WTC11 (cell line): ENCODE measurements at regions not wholly inside any gene's neighbourhood (a gene's known extent, or its start where the extent isn't known, plus 50 kb on each side); places are given as distances from the start of the nearest gene placed in this dataset.
"Not testable (repeated sequence)": the region's sequence is repeated elsewhere in the genome, so short reads cannot be mapped to it uniquely, and the experiment has no call there.

Experiments used
- ATAC-seq: fragments of 200-7000 bp; cut with Tn5 transposase; 2 replicates; pipeline ENCODE4 v1.10.0; 2021; ENCODE audit warnings: mild to moderate bottlenecking, moderate library complexity
- CTCF ChIA-PET: fragments of 300-600 bp; sonication (Branson Sonifier 250); formaldehyde crosslinking; loops from one replicate; lab custom pipeline; 2021; ENCODE audit warnings: antibody characterized with exemption; lab: Charles Lee
- POLR2A ChIA-PET: fragments of 350-600 bp; sonication (Branson Sonifier 250); formaldehyde crosslinking; loops from one replicate; lab custom pipeline; 2021; ENCODE audit warnings: antibody characterized with exemption; lab: Charles Lee
- DNase-seq: peaks from one replicate; pipeline ENCODE4 v3.0.0; 2021; ENCODE audit warnings: low spot score
- H3K27ac Mint-ChIP-seq: 2 replicates; pipeline ENCODE4 v1.8.0; 2021; ENCODE audit warnings: mixed read lengths
- H3K27me3 Mint-ChIP-seq: 2 replicates; pipeline ENCODE4 v1.8.0; 2021; ENCODE audit warnings: low read depth, mild to moderate bottlenecking, moderate library complexity, mixed read lengths
- H3K36me3 Mint-ChIP-seq: 2 replicates; pipeline ENCODE4 v1.8.0; 2021; ENCODE audit warnings: mixed read lengths
- H3K4me1 Mint-ChIP-seq: 2 replicates; pipeline ENCODE4 v1.8.0; 2022; ENCODE audit warnings: mixed read lengths
- H3K4me3 Mint-ChIP-seq: 2 replicates; pipeline ENCODE4 v1.8.0; 2021; ENCODE audit warnings: mild to moderate bottlenecking, moderate library complexity, mixed read lengths
- H3K9me3 Mint-ChIP-seq: 2 replicates; pipeline ENCODE4 v1.8.0; 2021; ENCODE audit warnings: mixed read lengths
- FOXK1 ChIP-seq: sonication (generic); formaldehyde crosslinking; IDR thresholded peaks from 2 replicates; pipeline ENCODE4 v1.8.0; 2022; ENCODE audit warnings: mild to moderate bottlenecking, moderate library complexity, missing genetic modification reagents
- IRF2 ChIP-seq: sonication (generic); formaldehyde crosslinking; IDR thresholded peaks from 2 replicates; pipeline ENCODE4 v1.8.0; 2022; ENCODE audit warnings: low read depth, missing genetic modification reagents, borderline replicate concordance
- TF ChIP-seq, protein P1 (sequence below): fragments of 250-450 bp; sonication (Bioruptor Pico); IDR thresholded peaks from 2 replicates; pipeline ENCODE4 v1.9.0; 2021; ENCODE audit warnings: mild to moderate bottlenecking
- TF ChIP-seq, protein P2 (sequence below): sonication (generic); formaldehyde crosslinking; IDR thresholded peaks from 2 replicates; pipeline ENCODE4 v1.8.1; 2022; ENCODE audit warnings: mild to moderate bottlenecking, moderate library complexity, missing genetic modification reagents
- TF ChIP-seq, protein P3 (sequence below): sonication (generic); formaldehyde crosslinking; IDR thresholded peaks from 2 replicates; pipeline ENCODE4 v1.8.1; 2022; ENCODE audit warnings: low read depth, mild to moderate bottlenecking, moderate library complexity, missing genetic modification reagents, borderline replicate concordance

GRCh38 chr12:9449181-9449580 is 158.5 kb downstream of the KLRB1 start (continued):
- TF ChIP-seq, protein P1, sequence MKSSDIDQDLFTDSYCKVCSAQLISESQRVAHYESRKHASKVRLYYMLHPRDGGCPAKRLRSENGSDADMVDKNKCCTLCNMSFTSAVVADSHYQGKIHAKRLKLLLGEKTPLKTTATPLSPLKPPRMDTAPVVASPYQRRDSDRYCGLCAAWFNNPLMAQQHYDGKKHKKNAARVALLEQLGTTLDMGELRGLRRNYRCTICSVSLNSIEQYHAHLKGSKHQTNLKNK (CRISPR knock-in tag), result no peak
- TF ChIP-seq IRF2 (CRISPR knock-in tag), result no peak

GRCh38 chr12:9448648-9449047 is 159.1 kb downstream of the KLRB1 start:
- H3K27ac Mint-ChIP-seq, result peak overlapping the region; percentile 98
- POLR2A ChIA-PET, result not testable (repeated sequence)
- DNase-seq, result peak; percentile 25

DNA sequence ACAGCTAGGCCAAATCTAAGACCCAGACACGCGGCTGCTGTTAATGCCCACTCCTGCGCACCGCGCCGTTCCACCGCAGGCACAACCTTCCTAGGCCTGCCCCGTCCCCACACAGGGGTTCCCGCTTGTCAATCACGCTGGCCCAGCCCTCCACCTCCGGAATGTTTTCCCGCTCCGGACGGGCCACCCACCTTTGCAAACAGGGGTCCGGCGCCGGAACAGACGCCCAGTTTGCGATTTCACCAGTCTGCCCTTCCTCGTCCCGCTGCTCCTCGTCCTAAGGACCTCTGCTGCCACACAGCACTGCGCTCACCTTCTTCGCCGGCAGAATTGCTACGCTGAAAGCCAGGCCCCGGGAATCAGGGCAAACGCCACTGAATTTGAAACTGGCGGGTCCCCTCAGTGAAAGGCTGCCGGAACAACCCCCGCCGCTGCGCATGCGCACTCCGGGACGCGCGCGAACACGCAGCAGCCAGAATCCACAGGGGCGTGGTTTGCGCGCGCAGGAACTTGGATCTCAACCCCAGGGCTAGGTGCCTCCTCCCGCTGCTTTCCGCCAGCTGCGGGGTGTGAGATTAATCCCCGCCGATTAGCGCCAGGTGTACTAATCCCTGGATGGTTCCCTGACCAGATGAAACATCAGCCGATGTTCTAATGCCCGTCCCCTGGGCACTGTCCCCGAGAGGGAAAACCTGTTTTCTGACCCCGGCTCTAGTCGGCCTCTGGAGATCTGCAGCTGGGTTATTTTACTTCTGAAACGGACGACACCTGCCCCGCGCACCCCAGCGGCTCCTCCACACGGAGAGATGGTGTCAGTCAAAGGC is 159.7 kb downstream of the KLRB1 start:
- CTCF ChIA-PET, result interaction anchor here (2.8 kb wide), 1 partner anchor 21 kb away, joined by 18 read pairs; no protein-coding TSS in a partner anchor
- H3K9me3 Mint-ChIP-seq, H3K27me3 Mint-ChIP-seq, POLR2A ChIA-PET: not testable (repeated sequence)
- peak; percentile 91 for ATAC-seq
- H3K4me3 Mint-ChIP-seq, result peak overlapping the region; percentile 97
- TF ChIP-seq, protein P2, sequence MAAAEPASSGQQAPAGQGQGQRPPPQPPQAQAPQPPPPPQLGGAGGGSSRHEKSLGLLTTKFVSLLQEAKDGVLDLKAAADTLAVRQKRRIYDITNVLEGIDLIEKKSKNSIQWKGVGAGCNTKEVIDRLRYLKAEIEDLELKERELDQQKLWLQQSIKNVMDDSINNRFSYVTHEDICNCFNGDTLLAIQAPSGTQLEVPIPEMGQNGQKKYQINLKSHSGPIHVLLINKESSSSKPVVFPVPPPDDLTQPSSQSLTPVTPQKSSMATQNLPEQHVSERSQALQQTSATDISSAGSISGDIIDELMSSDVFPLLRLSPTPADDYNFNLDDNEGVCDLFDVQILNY (CRISPR knock-in tag), result peak; percentile 61; the same call in 1 of the 2 replicates
- peak; percentile 18; the same call in 1 of the 2 replicates for TF ChIP-seq FOXK1
- TF ChIP-seq, protein P3, sequence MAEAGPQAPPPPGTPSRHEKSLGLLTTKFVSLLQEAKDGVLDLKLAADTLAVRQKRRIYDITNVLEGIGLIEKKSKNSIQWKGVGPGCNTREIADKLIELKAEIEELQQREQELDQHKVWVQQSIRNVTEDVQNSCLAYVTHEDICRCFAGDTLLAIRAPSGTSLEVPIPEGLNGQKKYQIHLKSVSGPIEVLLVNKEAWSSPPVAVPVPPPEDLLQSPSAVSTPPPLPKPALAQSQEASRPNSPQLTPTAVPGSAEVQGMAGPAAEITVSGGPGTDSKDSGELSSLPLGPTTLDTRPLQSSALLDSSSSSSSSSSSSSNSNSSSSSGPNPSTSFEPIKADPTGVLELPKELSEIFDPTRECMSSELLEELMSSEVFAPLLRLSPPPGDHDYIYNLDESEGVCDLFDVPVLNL, result peak; percentile 62; the same call in 1 of the 2 replicates
- TF ChIP-seq, all 79 proteins: peak for 3; not testable (repeated sequence) for 76
- H3K36me3 Mint-ChIP-seq, result not testable (repeated sequence)
- peak; percentile 87 for DNase-seq
- Mint-ChIP-seq H3K27ac (peak overlapping the region; percentile 98), H3K4me1 (peaks cover 10% of the 10 kb centered on the region)

More at GRCh38 chr12:9448648-9449047, 159.1 kb downstream of the KLRB1 start:
- Mint-ChIP-seq H3K4me3 (peak overlapping the region; percentile 97), H3K4me1 (peaks cover 10% of the 10 kb centered on the region)
- H3K9me3 Mint-ChIP-seq, H3K36me3 Mint-ChIP-seq, H3K27me3 Mint-ChIP-seq: not testable (repeated sequence)
- ATAC-seq, result peak; percentile 32
- CTCF ChIA-PET, result interaction anchor here (2.8 kb wide), 1 partner anchor 20 kb away, joined by 18 read pairs; no protein-coding TSS in a partner anchor

DNA sequence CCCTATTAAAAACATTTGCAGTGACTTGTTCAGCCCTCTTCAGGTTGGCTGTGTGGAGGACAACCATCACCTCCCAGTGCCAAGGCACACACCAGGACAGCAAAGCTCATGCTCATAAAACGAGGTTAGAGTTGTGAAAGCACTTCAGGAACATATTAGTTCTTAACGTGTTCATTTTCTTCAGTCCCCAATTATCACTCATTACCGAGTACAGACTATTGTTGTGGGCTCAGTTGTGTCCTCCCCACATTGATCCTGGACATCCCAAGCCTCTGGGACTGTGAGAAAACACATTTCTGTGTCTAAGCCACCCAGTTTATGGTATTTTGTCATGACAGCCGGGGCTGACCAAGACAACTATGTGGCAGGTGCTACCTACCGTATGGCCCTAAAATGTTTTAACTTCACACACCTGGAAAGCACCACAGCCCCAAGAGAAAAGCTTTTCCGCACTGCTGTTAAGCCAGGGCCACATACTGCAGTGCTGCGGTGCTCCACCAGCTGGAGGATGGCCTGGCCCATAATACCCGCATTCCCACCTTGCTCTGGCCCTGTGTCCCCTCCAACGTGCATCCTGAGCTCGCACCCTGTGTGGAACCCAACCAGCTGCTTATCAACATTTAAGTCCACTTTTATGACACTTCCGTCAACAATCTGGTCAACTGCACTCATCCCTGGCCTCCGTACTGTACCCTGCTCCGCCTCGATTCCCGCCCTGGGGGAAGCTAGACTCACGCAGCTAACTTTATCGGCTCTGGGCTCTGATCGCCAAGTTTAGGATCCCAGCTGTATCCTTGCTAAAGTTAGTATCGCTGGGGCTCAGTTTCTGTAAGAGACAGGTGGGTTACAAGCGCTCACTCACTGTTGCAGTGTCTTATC is 160.6 kb downstream of the KLRB1 start:
- H3K27me3 Mint-ChIP-seq, POLR2A ChIA-PET, H3K36me3 Mint-ChIP-seq, DNase-seq, H3K9me3 Mint-ChIP-seq, CTCF ChIA-PET: not testable (repeated sequence)
- H3K27ac Mint-ChIP-seq, result peak overlapping the region; percentile 92
- ATAC-seq, result peak; percentile 30
- peaks cover 10% of the 10 kb centered on the region for H3K4me1 Mint-ChIP-seq
- H3K4me3 Mint-ChIP-seq, result peak overlapping the region; percentile 97

- H3K27ac Mint-ChIP-seq, H3K36me3 Mint-ChIP-seq, H3K4me3 Mint-ChIP-seq, H3K27me3 Mint-ChIP-seq, H3K9me3 Mint-ChIP-seq, H3K4me1 Mint-ChIP-seq, CTCF ChIA-PET, DNase-seq, ATAC-seq, POLR2A ChIA-PET: not testable (repeated sequence)
Measured at GRCh38 chr12:9440428-9440827, 167.3 kb downstream of the KLRB1 start.

- CTCF ChIA-PET, H3K9me3 Mint-ChIP-seq, H3K27me3 Mint-ChIP-seq, ATAC-seq, POLR2A ChIA-PET, DNase-seq, H3K27ac Mint-ChIP-seq, H3K4me3 Mint-ChIP-seq, H3K4me1 Mint-ChIP-seq, H3K36me3 Mint-ChIP-seq: not testable (repeated sequence)
Measured at GRCh38 chr12:9435682-9436081, 172.0 kb downstream of the KLRB1 start.

GRCh38 chr12:9430385-9430784 is 177.3 kb downstream of the KLRB1 start:
- H3K9me3 Mint-ChIP-seq, H3K27ac Mint-ChIP-seq, POLR2A ChIA-PET, DNase-seq, H3K4me3 Mint-ChIP-seq, H3K4me1 Mint-ChIP-seq, CTCF ChIA-PET, H3K27me3 Mint-ChIP-seq: not testable (repeated sequence)
- ATAC-seq, result peak; percentile 48; the same call in 1 of the 2 replicates
- peaks cover 10% of the 10 kb centered on the region for H3K36me3 Mint-ChIP-seq

DNA sequence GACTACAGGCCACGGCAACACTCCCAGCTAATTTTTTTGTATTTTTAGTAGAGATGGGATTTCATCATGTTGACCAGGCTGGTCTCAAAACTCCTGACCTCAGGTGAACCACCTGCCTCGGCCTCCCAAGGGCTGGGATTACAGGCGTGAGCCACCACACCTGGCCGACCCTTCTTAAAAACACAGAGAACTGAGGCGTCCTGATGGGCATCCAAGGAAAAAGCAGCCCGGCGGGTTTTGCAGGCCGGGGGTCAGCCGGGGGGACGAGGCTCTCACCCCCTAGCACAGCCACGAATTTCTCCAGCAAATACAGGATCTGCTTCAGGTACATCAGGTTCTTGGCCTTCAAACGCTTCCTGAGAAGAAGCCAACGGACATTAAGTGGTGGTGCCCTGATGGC is 178.9 kb downstream of the KLRB1 start:
- H3K9me3 Mint-ChIP-seq, H3K4me1 Mint-ChIP-seq, DNase-seq, ATAC-seq, CTCF ChIA-PET, H3K27me3 Mint-ChIP-seq, H3K27ac Mint-ChIP-seq, H3K4me3 Mint-ChIP-seq, POLR2A ChIA-PET: not testable (repeated sequence)
- H3K36me3 Mint-ChIP-seq, result peaks cover 11% of the 10 kb centered on the region

DNA sequence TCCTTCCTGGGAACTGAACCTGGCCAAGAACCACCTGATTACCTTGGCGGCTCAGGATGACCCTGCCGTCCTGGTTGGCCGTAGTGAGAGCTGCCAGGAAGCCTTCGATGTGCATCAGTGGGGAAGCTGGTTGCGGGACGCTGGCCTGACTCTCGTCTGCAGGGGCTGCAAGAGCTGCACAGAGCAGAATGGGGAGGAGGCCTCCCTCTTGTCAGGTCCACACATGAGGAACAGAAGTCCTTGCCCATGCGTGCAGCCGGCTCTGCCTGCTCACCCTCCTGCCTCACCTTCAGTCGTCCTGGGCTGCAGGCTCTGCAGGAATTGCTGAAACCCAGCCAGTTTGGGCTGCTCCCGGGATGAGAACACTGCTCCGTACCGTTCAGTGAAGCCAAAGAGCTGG is 182.3 kb downstream of the KLRB1 start:
- ATAC-seq, H3K27me3 Mint-ChIP-seq, H3K27ac Mint-ChIP-seq, POLR2A ChIA-PET, CTCF ChIA-PET, DNase-seq, H3K9me3 Mint-ChIP-seq, H3K4me3 Mint-ChIP-seq, H3K4me1 Mint-ChIP-seq: not testable (repeated sequence)
- peaks cover 18% of the 10 kb centered on the region for H3K36me3 Mint-ChIP-seq
